Cardiac muscle cell (in vitro differentiated cells and primary cell): ENCODE measurements at regions not wholly inside any gene's neighbourhood (a gene's known extent, or its start where the extent isn't known, plus 50 kb on each side); places are given as distances from the start of the nearest gene placed in this dataset.

Experiments
- DNase-seq, 2 donors: peaks; one replicate each; pipeline versions ENCODE4 v3.0.0 to v3.0.0-alpha.2; 2010 to 2017; ENCODE audit warnings: low read depth in 1 of 2, low spot score in 1 of 2
- H3K27ac ChIP-seq: fragments of 200-600 bp; sonication (generic); 2 replicates; pipeline ENCODE4 v1.5.1; 2016
- H3K27me3 ChIP-seq: fragments of 200-600 bp; sonication (generic); 2 replicates; pipeline ENCODE4 v1.6.0; 2016; ENCODE audit warnings: control low read depth
- H3K36me3 ChIP-seq: fragments of 200-600 bp; sonication (generic); 2 replicates; pipeline ENCODE4 v1.5.1; 2016; ENCODE audit warnings: control low read depth
- H3K4me1 ChIP-seq: fragments of 200-600 bp; sonication (generic); 2 replicates; pipeline ENCODE4 v1.8.1; 2017; ENCODE audit warnings: low read depth, mild to moderate bottlenecking, mixed run types
- H3K4me3 ChIP-seq: fragments of 200-600 bp; sonication (generic); 2 replicates; pipeline ENCODE4 v1.5.1; 2016; ENCODE audit warnings: mild to moderate bottlenecking
- H3K9me3 ChIP-seq: fragments of 200-600 bp; sonication (generic); 2 replicates; pipeline ENCODE4 v1.5.1; 2017; ENCODE audit warnings: low read depth, mild to moderate bottlenecking, control low read depth
- CTCF ChIP-seq: IDR thresholded peaks from 2 replicates; pipeline ENCODE4 v1.5.1; 2012; ENCODE audit warnings: low read depth, mild to moderate bottlenecking, low read length

- Histone ChIP-seq H3K4me3 (no peak overlapping the region), H3K9me3 (no peaks in the 10 kb centered on the region), H3K27me3 (no peaks in the 10 kb centered on the region), H3K4me1 (no peaks in the 10 kb centered on the region), H3K36me3 (no peaks in the 10 kb centered on the region), H3K27ac (no peak overlapping the region)
- DNase-seq: no peak
- TF ChIP-seq CTCF: no peak
Measured at GRCh38 chr6:81067057-81067456, 685.4 kb downstream of the TENT5A start.

- H3K4me1 ChIP-seq: no peaks in the 10 kb centered on the region
- H3K36me3 ChIP-seq: no peaks in the 10 kb centered on the region
- no peaks in the 10 kb centered on the region for H3K9me3 ChIP-seq
- no peak for TF ChIP-seq CTCF
- H3K4me3 ChIP-seq: no peak overlapping the region
- no peak overlapping the region for H3K27ac ChIP-seq
- no peaks in the 10 kb centered on the region for H3K27me3 ChIP-seq
- DNase-seq: no peak
Measured at GRCh38 chr6:81063891-81064290, 688.6 kb downstream of the TENT5A start.

GRCh38 chr6:81054036-81054435 lies 698.4 kb downstream of the TENT5A start:
- no peaks in the 10 kb centered on the region for H3K27me3 ChIP-seq
- H3K4me1 ChIP-seq: no peaks in the 10 kb centered on the region
- H3K4me3 ChIP-seq: no peak overlapping the region
- no peak for DNase-seq
- no peaks in the 10 kb centered on the region for H3K9me3 ChIP-seq
- TF ChIP-seq CTCF: no peak
- no peaks in the 10 kb centered on the region for H3K36me3 ChIP-seq
- H3K27ac ChIP-seq: no peak overlapping the region

GRCh38 chr6:81051952-81052351 lies 700.5 kb downstream of the TENT5A start:
- Histone ChIP-seq H3K36me3 (no peaks in the 10 kb centered on the region), H3K4me1 (no peaks in the 10 kb centered on the region), H3K27me3 (no peaks in the 10 kb centered on the region), H3K27ac (no peak overlapping the region), H3K4me3 (no peak overlapping the region), H3K9me3 (no peaks in the 10 kb centered on the region)
- no peak for TF ChIP-seq CTCF
- DNase-seq: no peak

- no peaks in the 10 kb centered on the region for H3K27me3 ChIP-seq
- no peak for DNase-seq
- TF ChIP-seq CTCF: no peak
- no peaks in the 10 kb centered on the region for H3K4me1 ChIP-seq
- no peak overlapping the region for H3K27ac ChIP-seq
- no peak overlapping the region for H3K4me3 ChIP-seq
- H3K9me3 ChIP-seq: no peaks in the 10 kb centered on the region
- no peaks in the 10 kb centered on the region for H3K36me3 ChIP-seq
Measured at GRCh38 chr6:81049425-81050042, 702.9 kb downstream of the TENT5A start.
